Gastrocnemius medialis (tissue), 4 donors: ENCODE measurements at regions not wholly inside any gene's neighbourhood (a gene's known extent, or its start where the extent isn't known, plus 50 kb on each side); places are given as distances from the start of the nearest gene placed in this dataset.

Experiments
- CTCF ChIP-seq, 5 experiments: fragments of 450-650 bp in 3 of 5; fragments of 200-600 bp in 2 of 5; sonication (generic) in 2 of 5; IDR thresholded peaks in 4 of 5; conservative IDR thresholded peaks in 1 of 5; 1 replicate in 4 of 5; 2 replicates in 1 of 5; pipeline ENCODE4 v1.5.1; 2016 to 2019; ENCODE audit warnings: antibody characterized with exemption in 5 of 5, mild to moderate bottlenecking in 3 of 5, moderate library complexity in 3 of 5
- POLR2A ChIP-seq, 2 donors: fragments of 450-650 bp; IDR thresholded peaks; one replicate each; pipeline ENCODE4 v1.6.1; 2017; ENCODE audit warnings: antibody characterized with exemption in 2 of 2, mild to moderate bottlenecking in 2 of 2, moderate library complexity in 2 of 2

GRCh38 chr13:18949489-18949761 lies 232.2 kb downstream of the TUBA3C start:
- no peak for TF ChIP-seq CTCF (IDR thresholded peaks at IDR 0.05 in 4 of 5, conservative IDR thresholded peaks at IDR 0.05 in 1 of 5)
- no peak for TF ChIP-seq POLR2A (IDR thresholded peaks at IDR 0.05)
